Fibroblast of the aortic adventitia (primary cell): ENCODE measurements at regions not wholly inside any gene's neighbourhood (a gene's known extent, or its start where the extent isn't known, plus 50 kb on each side); places are given as distances from the start of the nearest gene placed in this dataset.

Experiments
- DNase-seq: peaks from one replicate; pipeline ENCODE4 v3.0.0-alpha.2; 2010; ENCODE audit warnings: low read depth
- H3K4me3 ChIP-seq: 2 replicates; pipeline ENCODE4 v1.5.1; 2011; ENCODE audit warnings: low read depth, mild to moderate bottlenecking, control low read depth, low read length, moderate library complexity
- CTCF ChIP-seq: IDR thresholded peaks from 2 replicates; pipeline ENCODE4 v1.5.1; 2011; ENCODE audit warnings: mild to moderate bottlenecking, low read length, control low read depth, inconsistent platforms; ENCODE audit not compliant: insufficient read depth

GRCh38 chr18:73913505-73913904 lies 234.1 kb downstream of the FBXO15 start:
- no peak overlapping the region for H3K4me3 ChIP-seq
- TF ChIP-seq CTCF = no peak
- DNase-seq = no peak

GRCh38 chr18:73908323-73908722 lies 239.3 kb downstream of the FBXO15 start:
- TF ChIP-seq CTCF = no peak
- peak; percentile 53 for DNase-seq

GRCh38 chr18:73901566-73901965 lies 246.1 kb downstream of the FBXO15 start:
- no peak overlapping the region for H3K4me3 ChIP-seq
- TF ChIP-seq CTCF = no peak
- DNase-seq = no peak

More at GRCh38 chr18:73908323-73908722, 239.3 kb downstream of the FBXO15 start:
- H3K4me3 ChIP-seq = no peak overlapping the region

- no peak for TF ChIP-seq CTCF
Measured at GRCh38 chr18:73901151-73901550, 246.5 kb downstream of the FBXO15 start.

GRCh38 chr18:73900106-73900835 lies 247.4 kb downstream of the FBXO15 start:
- no peak for TF ChIP-seq CTCF
- H3K4me3 ChIP-seq = no peak overlapping the region

More at GRCh38 chr18:73901151-73901550, 246.5 kb downstream of the FBXO15 start:
- no peak for DNase-seq
- H3K4me3 ChIP-seq = no peak overlapping the region

GRCh38 chr18:73897517-73897916 lies 250.1 kb downstream of the FBXO15 start:
- no peak for DNase-seq
- TF ChIP-seq CTCF = no peak
- H3K4me3 ChIP-seq = no peak overlapping the region

More at GRCh38 chr18:73900106-73900835, 247.4 kb downstream of the FBXO15 start:
- DNase-seq = no peak

GRCh38 chr18:73896685-73897084 lies 250.9 kb downstream of the FBXO15 start:
- no peak overlapping the region for H3K4me3 ChIP-seq
- no peak for DNase-seq
- TF ChIP-seq CTCF = no peak
